ENCODE measurements at regions not wholly inside any gene's neighbourhood (a gene's known extent, or its start where the extent isn't known, plus 50 kb on each side); places are given as distances from the start of the nearest gene placed in this dataset.

DNA sequence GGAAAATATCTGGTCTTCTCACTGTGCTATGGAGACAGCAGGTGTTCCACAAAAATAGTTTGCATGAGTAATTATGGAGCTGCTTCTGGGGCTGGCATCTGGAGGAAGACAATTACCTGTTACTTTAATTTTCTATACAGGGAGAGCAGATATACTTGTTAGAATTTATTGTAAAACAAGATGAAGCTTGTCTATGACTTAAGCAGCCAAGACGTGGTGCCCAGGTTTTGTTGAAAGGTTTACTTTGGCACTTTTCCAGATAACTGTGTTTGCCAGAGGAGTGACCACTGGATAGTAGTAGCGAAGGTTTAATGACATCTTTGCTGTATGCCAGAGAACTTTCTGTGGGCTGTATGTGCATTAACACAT, 134.5 kb upstream of the KL start:
- no peak overlapping the region for H3K4me3 Mint-ChIP-seq
- DNase-seq (no peak), ATAC-seq (replicated peaks) (no peak)
- H3K27me3 Mint-ChIP-seq = peaks cover 0 to 26% of the 10 kb centered on the region in 2 donors
- H3K27ac Mint-ChIP-seq = no peak overlapping the region
- H3K36me3 Mint-ChIP-seq (ENCODE audit: insufficient read depth) = no peaks in the 10 kb centered on the region
- H3K9me3 Mint-ChIP-seq = no peaks in the 10 kb centered on the region
- H3K4me1 Mint-ChIP-seq (ENCODE audit: low read depth in 2 of 2) = no peaks in the 10 kb centered on the region

GRCh38 chr13:32882691-32883090, 133.5 kb upstream of the KL start:
- no peaks in the 10 kb centered on the region for H3K4me1 Mint-ChIP-seq (ENCODE audit: low read depth in 2 of 2)
- DNase-seq (no peak), ATAC-seq (replicated peaks) (no peak)
- no peak overlapping the region for H3K27ac Mint-ChIP-seq
- peaks cover 0 to 23% of the 10 kb centered on the region in 2 donors for H3K27me3 Mint-ChIP-seq
- H3K36me3 Mint-ChIP-seq (ENCODE audit: insufficient read depth) = no peaks in the 10 kb centered on the region
- H3K9me3 Mint-ChIP-seq = peaks cover 0 to 2% of the 10 kb centered on the region in 2 donors
- H3K4me3 Mint-ChIP-seq = no peak overlapping the region

DNA sequence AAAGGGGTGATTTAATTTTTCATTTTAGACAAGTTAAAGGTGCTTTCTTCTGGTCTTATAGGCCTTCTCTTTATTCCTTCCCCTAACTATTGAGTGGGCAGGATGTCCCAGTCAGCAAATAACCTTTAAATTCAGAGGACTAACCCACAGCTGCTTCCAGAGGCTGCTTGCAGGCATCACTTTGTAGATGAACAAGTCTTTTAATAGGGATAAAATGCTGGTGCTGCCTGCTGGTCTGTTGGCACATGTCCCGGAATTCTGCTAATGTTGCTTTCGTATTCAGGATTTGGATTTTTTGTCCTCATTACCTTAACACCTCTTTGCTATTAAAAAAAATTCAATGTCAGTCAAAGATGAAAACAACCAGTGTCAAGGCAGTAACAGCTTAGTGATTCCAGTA, 132.7 kb upstream of the KL start:
- Mint-ChIP-seq H3K4me3 (no peak overlapping the region), H3K9me3 (peaks cover 0 to 2% of the 10 kb centered on the region in 2 donors), H3K4me1 (ENCODE audit: low read depth in 2 of 2) (no peaks in the 10 kb centered on the region), H3K36me3 (ENCODE audit: insufficient read depth) (no peaks in the 10 kb centered on the region), H3K27ac (no peak overlapping the region), H3K27me3 (peaks cover 0 to 20% of the 10 kb centered on the region in 2 donors)
- ATAC-seq (replicated peaks) = no peak
- DNase-seq = no peak

DNA sequence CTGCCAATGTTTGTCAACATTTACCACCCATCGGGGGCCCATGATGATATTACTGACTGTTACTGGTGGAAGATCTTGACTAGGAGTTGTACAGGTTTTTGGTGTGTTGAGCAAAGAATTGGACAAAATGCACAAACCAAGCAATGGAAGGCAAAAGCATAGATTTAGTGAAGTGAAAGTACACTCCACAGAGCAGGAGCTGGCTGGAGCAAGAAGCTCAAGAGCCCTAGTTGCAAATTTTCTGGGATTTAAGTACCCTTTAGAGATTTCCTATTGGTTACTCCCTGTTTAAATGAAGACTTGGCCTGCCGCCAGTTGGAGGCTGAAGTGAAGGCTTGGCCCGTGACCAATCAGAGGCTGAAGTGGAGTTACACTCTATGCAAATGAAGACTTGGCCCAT, 128.6 kb upstream of the KL start:
- H3K4me3 Mint-ChIP-seq = no peak overlapping the region
- no peaks in the 10 kb centered on the region for H3K4me1 Mint-ChIP-seq (ENCODE audit: low read depth in 2 of 2)
- no peak overlapping the region for H3K27ac Mint-ChIP-seq
- H3K9me3 Mint-ChIP-seq = peaks cover 0 to 2% of the 10 kb centered on the region in 2 donors
- no peaks in the 10 kb centered on the region for H3K36me3 Mint-ChIP-seq (ENCODE audit: insufficient read depth)
- H3K27me3 Mint-ChIP-seq = peaks cover 0 to 11% of the 10 kb centered on the region in 2 donors
- DNase-seq (no peak), ATAC-seq (replicated peaks) (no peak)

GRCh38 chr13:32889986-32890565, 126.1 kb upstream of the KL start:
- Mint-ChIP-seq H3K27me3 (peaks cover 8 to 9% of the 10 kb centered on the region in 2 donors), H3K9me3 (peaks cover 0 to 2% of the 10 kb centered on the region in 2 donors), H3K4me3 (no peak overlapping the region), H3K4me1 (ENCODE audit: low read depth in 2 of 2) (no peaks in the 10 kb centered on the region), H3K36me3 (ENCODE audit: insufficient read depth) (no peaks in the 10 kb centered on the region), H3K27ac (no peak overlapping the region)
- DNase-seq = no peak
- no peak for ATAC-seq (replicated peaks)

- Mint-ChIP-seq H3K9me3 (no peaks in the 10 kb centered on the region), H3K36me3 (ENCODE audit: insufficient read depth) (no peaks in the 10 kb centered on the region), H3K27ac (no peak overlapping the region), H3K4me3 (no peak overlapping the region), H3K27me3 (peaks cover 12 to 20% of the 10 kb centered on the region in 2 donors), H3K4me1 (ENCODE audit: low read depth in 2 of 2) (no peaks in the 10 kb centered on the region)
- ATAC-seq (replicated peaks) = no peak
- no peak for DNase-seq
Observed at GRCh38 chr13:32893176-32893575, 123.0 kb upstream of the KL start.

GRCh38 chr13:32894589-32895001, 121.6 kb upstream of the KL start:
- no peaks in the 10 kb centered on the region for H3K4me1 Mint-ChIP-seq (ENCODE audit: low read depth in 2 of 2)
- no peaks in the 10 kb centered on the region for H3K36me3 Mint-ChIP-seq (ENCODE audit: insufficient read depth)
- H3K9me3 Mint-ChIP-seq = no peaks in the 10 kb centered on the region
- ATAC-seq (replicated peaks) (no peak), DNase-seq (no peak)
- H3K27ac Mint-ChIP-seq = no peak overlapping the region
- H3K27me3 Mint-ChIP-seq = peaks cover 12 to 20% of the 10 kb centered on the region in 2 donors
- H3K4me3 Mint-ChIP-seq = no peak overlapping the region

DNA sequence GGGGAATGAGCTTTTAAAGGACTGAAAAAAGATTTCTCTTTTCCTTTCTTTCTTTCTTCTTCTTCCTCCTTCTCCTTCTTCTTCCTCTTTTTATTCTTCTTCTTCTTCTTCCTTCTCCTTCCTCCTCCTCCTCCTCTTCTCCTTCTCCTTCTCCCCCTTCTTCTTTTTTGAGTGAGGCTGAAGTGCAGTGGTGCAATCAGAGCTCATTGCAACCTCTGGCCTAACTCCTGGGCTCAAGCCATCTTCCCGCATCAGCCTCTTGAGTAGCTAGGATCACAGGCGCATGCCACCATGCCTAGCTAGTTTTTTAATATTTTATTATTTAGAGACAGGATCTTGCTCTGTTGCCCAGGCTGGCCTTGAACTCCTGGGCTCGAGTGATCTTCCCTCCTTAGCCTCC, 120.9 kb upstream of the KL start:
- peaks cover 12 to 20% of the 10 kb centered on the region in 2 donors for H3K27me3 Mint-ChIP-seq
- H3K4me3 Mint-ChIP-seq = no peak overlapping the region
- no peaks in the 10 kb centered on the region for H3K4me1 Mint-ChIP-seq (ENCODE audit: low read depth in 2 of 2)
- DNase-seq (no peak), ATAC-seq (replicated peaks) (no peak)
- no peaks in the 10 kb centered on the region for H3K36me3 Mint-ChIP-seq (ENCODE audit: insufficient read depth)
- H3K27ac Mint-ChIP-seq = no peak overlapping the region
- no peaks in the 10 kb centered on the region for H3K9me3 Mint-ChIP-seq

DNA sequence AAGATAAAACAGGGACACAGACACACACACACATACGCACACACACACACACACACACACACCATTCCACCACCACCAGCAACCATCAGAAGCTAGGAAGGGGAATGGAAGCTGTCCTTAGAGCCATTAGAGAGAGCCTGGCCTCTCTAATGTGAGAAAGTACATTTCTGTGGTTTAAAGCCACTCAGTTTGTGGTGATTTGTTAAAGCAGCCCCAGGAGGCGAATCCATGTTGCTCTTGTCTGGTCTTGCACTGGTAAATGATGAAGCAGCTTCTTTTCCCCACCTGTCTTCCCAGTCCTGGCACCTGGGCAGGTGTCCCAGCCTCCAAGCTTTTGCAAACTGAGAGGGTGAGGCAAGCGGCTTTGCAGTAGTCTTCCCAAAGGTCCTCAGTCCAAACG, 118.9 kb upstream of the KL start:
- no peaks in the 10 kb centered on the region for H3K9me3 Mint-ChIP-seq
- no peak overlapping the region for H3K4me3 Mint-ChIP-seq
- no peaks in the 10 kb centered on the region for H3K36me3 Mint-ChIP-seq (ENCODE audit: insufficient read depth)
- peaks cover 12 to 20% of the 10 kb centered on the region in 2 donors for H3K27me3 Mint-ChIP-seq
- ATAC-seq (replicated peaks) (no peak), DNase-seq (no peak)
- no peaks in the 10 kb centered on the region for H3K4me1 Mint-ChIP-seq (ENCODE audit: low read depth in 2 of 2)
- no peak overlapping the region for H3K27ac Mint-ChIP-seq

DNA sequence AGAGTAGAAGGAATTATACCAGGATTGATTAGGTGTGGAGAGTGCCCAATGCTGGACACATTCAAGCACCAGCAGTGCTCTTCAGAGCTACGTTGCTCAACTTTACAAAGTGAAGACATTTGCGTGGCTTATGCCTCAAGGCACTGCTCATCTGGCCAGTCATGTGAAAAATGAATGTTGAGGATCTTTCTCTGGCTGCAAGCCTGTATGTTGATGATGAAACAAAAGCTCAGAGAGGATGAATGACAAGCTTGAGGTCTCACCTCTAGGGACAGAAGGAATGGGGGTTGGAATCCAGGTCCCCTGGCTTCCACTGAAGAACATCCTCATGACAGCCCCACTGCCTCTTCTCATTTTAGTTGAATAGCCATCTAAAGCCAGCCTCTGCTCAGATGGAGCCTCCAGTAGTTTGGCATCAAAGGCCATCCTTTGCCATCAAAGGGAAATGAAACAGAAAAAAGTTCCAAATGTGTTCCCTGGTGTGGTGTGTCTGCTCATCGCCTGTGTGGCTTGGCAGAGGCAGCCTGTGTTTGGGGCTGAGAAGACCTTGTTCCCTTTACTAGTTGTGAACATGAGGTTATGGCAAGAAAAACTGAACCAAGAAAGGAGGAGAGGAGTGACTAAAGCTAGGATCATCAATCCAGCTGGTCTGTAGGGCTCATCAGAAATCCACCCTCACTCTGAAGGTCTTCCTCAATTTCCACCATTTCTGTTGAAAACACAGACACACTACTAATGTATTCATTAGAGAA, 114.0 kb upstream of the KL start:
- Mint-ChIP-seq H3K27ac (no peak overlapping the region), H3K27me3 (peaks cover 4 to 21% of the 10 kb centered on the region in 2 donors), H3K4me1 (ENCODE audit: low read depth in 2 of 2) (peaks cover 8 to 10% of the 10 kb centered on the region in 2 donors), H3K4me3 (no peak overlapping the region), H3K36me3 (ENCODE audit: insufficient read depth) (no peaks in the 10 kb centered on the region), H3K9me3 (no peaks in the 10 kb centered on the region)
- no peak for DNase-seq
- no peak for ATAC-seq (replicated peaks)

GRCh38 chr13:32902874-32903273, 113.3 kb upstream of the KL start:
- H3K27ac Mint-ChIP-seq = no peak overlapping the region
- H3K36me3 Mint-ChIP-seq (ENCODE audit: insufficient read depth) = no peaks in the 10 kb centered on the region
- DNase-seq = no peak
- peaks cover 8 to 10% of the 10 kb centered on the region in 2 donors for H3K4me1 Mint-ChIP-seq (ENCODE audit: low read depth in 2 of 2)
- H3K27me3 Mint-ChIP-seq = peaks cover 0 to 28% of the 10 kb centered on the region in 2 donors
- no peak overlapping the region for H3K4me3 Mint-ChIP-seq
- H3K9me3 Mint-ChIP-seq = no peaks in the 10 kb centered on the region
- no peak for ATAC-seq (replicated peaks)

DNA sequence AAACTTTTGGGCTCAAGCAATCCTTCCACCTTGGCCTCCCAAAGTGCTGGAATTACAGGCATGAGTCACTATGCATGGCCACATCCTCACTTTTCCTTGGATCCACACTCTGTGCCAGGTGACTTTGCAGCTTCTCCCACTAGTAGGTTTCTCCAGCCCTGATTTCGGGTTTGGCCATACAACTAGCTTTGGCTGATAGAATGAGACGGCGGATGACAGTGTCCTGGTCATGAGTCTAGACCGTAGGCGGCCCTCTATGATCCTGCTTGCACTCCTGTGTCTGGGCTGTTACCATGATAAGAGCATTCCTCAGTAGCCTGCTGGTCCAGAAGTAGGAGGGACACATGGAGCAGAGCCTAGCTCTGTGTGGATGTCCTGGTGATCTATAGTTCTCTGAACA, 112.5 kb upstream of the KL start:
- H3K4me1 Mint-ChIP-seq (ENCODE audit: low read depth in 2 of 2) = peaks cover 8 to 10% of the 10 kb centered on the region in 2 donors
- no peaks in the 10 kb centered on the region for H3K9me3 Mint-ChIP-seq
- no peak overlapping the region for H3K4me3 Mint-ChIP-seq
- H3K27ac Mint-ChIP-seq = no peak overlapping the region
- no peak for DNase-seq
- no peaks in the 10 kb centered on the region for H3K36me3 Mint-ChIP-seq (ENCODE audit: insufficient read depth)
- no peak for ATAC-seq (replicated peaks)
- H3K27me3 Mint-ChIP-seq = peaks cover 0 to 33% of the 10 kb centered on the region in 2 donors

DNA sequence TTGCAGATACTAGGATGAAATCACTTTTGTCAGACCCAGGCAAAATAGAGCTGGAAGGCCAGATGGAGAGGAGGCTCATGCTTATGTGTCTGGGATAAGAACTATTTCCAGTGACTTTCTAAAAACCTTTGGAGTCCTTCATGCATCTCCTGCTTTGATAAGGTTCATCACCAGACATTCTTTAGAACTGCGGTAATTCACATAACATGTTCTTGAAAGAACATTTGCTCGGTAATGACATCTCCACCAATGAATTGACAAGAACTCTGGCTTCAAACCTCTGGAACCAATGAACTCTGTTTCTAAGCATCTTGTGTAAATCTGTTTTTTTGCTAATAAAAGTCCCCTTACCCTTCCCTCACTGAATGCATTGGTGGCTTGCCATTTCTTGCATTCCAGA, 112.0 kb upstream of the KL start:
- ATAC-seq (replicated peaks) = no peak
- peaks cover 0 to 37% of the 10 kb centered on the region in 2 donors for H3K27me3 Mint-ChIP-seq
- H3K27ac Mint-ChIP-seq = no peak overlapping the region
- H3K36me3 Mint-ChIP-seq (ENCODE audit: insufficient read depth) = no peaks in the 10 kb centered on the region
- H3K4me1 Mint-ChIP-seq (ENCODE audit: low read depth in 2 of 2) = peaks cover 8 to 10% of the 10 kb centered on the region in 2 donors
- H3K9me3 Mint-ChIP-seq = no peaks in the 10 kb centered on the region
- DNase-seq = no peak
- H3K4me3 Mint-ChIP-seq = no peak overlapping the region
